GM20000 (cell line): ENCODE measurements at regions not wholly inside any gene's neighbourhood (a gene's known extent, or its start where the extent isn't known, plus 50 kb on each side); places are given as distances from the start of the nearest gene placed in this dataset.

Source experiments
- DNase-seq: peaks from one replicate; pipeline ENCODE4 v3.0.0; 2012; ENCODE audit warnings: low spot score
- CTCF ChIP-seq: IDR thresholded peaks from 2 replicates; pipeline ENCODE4 v1.5.1; 2012; ENCODE audit warnings: mild to moderate bottlenecking, control low read depth; ENCODE audit errors: extremely low read depth, missing control alignments

- DNase-seq = no peak
- TF ChIP-seq CTCF = no peak
Measured at GRCh38 chr11:96614846-96615245, 225.0 kb downstream of the JRKL start.

GRCh38 chr11:96620464-96621044 is 230.7 kb downstream of the JRKL start:
- no peak for TF ChIP-seq CTCF
- DNase-seq = no peak

GRCh38 chr11:96621161-96621560 is 231.3 kb downstream of the JRKL start:
- TF ChIP-seq CTCF = no peak
- DNase-seq = no peak

- DNase-seq = no peak
- no peak for TF ChIP-seq CTCF
Measured at GRCh38 chr11:96622026-96622634, 232.3 kb downstream of the JRKL start.

GRCh38 chr11:96624126-96624525 is 234.3 kb downstream of the JRKL start:
- no peak for DNase-seq
- TF ChIP-seq CTCF = no peak

GRCh38 chr11:96627376-96627775 is 237.6 kb downstream of the JRKL start:
- TF ChIP-seq CTCF = no peak
- no peak for DNase-seq

GRCh38 chr11:96635655-96636054 is 245.8 kb downstream of the JRKL start:
- DNase-seq = no peak
- no peak for TF ChIP-seq CTCF
